ENCODE measurements at regions not wholly inside any gene's neighbourhood (a gene's known extent, or its start where the extent isn't known, plus 50 kb on each side); places are given as distances from the start of the nearest gene placed in this dataset.

DNA sequence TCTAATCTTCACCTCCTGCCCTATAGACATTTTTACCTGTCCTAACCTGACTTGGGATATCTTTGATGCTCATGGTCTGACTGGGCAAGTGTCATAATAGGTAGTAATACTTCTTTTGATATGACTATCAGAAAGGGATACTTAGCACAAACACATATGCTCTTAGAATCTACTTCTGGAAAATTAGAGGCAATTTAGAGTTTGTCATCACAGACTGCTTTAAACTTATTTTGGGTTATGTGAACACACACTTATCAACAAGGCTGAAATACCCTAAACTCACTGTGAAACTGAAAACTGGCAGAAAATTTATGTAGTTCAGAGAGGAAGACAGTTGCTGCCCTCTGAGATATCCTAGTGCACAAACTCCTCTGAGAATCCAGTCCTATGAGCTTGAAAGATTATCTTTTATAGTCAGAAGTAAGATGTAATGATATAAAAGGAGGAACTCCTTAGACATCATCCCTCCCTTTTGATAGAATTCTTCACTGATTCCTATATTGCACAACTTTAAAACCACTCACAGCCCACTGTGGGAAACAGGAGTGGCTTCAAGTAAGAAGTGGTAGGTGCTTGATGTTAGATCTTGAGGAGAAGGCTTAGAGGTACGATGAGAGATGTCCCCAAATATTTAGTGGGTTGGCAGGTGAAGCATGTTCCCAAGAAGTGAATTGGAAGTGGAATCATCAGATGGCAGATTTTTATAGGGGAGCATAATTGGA is 273.3 kb downstream of the MAN2A1 start:
- no peak for DNase-seq (ENCODE audit: extremely low spot score)
- TF ChIP-seq FOXA1 (IDR thresholded peaks at IDR 0.05) (no peak), SUZ12 (IDR thresholded peaks at IDR 0.05) (no peak), LEF1 (IDR thresholded peaks at IDR 0.05; ENCODE audit: borderline replicate concordance) (no peak), ELF4 (IDR thresholded peaks at IDR 0.05) (no peak), BHLHE40 (IDR thresholded peaks at IDR 0.05; ENCODE audit: borderline replicate concordance) (no peak), NFRKB (IDR thresholded peaks at IDR 0.05) (no peak), TARDBP (IDR thresholded peaks at IDR 0.05) (no peak), L3MBTL2 (conservative IDR thresholded peaks at IDR 0.05) (no peak), SP1 (IDR thresholded peaks at IDR 0.05) (no peak), FOXK2 (IDR thresholded peaks at IDR 0.05) (no peak)
- CTCF ChIA-PET = no interaction called here
- POLR2A ChIA-PET = no interaction called here

DNA sequence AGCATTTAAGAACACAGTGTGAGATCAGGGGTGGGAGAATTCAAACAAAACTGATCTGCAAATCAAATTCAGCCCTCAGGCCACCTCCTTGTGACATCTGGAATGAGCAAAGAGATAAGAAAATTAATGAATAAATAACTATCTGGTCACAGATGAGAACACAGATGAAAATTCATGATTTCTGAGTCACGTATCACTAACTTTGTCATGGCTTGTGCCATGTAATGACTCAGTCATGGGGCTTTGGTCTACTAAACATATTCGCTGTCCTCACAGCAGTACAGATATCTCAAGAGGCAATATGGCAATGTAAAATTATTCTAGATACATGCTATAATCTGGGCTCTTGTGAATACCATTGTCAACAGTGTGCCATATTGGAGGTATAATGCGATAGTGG is 274.4 kb downstream of the MAN2A1 start:
- POLR2A ChIA-PET = no interaction called here
- CTCF ChIA-PET = no interaction called here
- no peak for DNase-seq (ENCODE audit: extremely low spot score)
- no peak for TF ChIP-seq L3MBTL2 (conservative IDR thresholded peaks at IDR 0.05)
- no peak for TF ChIP-seq CTBP1 (IDR thresholded peaks at IDR 0.05; ENCODE audit: borderline replicate concordance)
- TF ChIP-seq SP1 (IDR thresholded peaks at IDR 0.05) = no peak
- no peak for TF ChIP-seq LEF1 (IDR thresholded peaks at IDR 0.05; ENCODE audit: borderline replicate concordance)
- TF ChIP-seq BHLHE40 (IDR thresholded peaks at IDR 0.05; ENCODE audit: borderline replicate concordance) = no peak
- no peak for TF ChIP-seq NFRKB (IDR thresholded peaks at IDR 0.05)
- TF ChIP-seq SUZ12 (IDR thresholded peaks at IDR 0.05) = no peak
- TF ChIP-seq FOXK2 (IDR thresholded peaks at IDR 0.05) = no peak
- TF ChIP-seq FOXA1 (IDR thresholded peaks at IDR 0.05) = no peak
- TF ChIP-seq TARDBP (IDR thresholded peaks at IDR 0.05) = no peak

DNA sequence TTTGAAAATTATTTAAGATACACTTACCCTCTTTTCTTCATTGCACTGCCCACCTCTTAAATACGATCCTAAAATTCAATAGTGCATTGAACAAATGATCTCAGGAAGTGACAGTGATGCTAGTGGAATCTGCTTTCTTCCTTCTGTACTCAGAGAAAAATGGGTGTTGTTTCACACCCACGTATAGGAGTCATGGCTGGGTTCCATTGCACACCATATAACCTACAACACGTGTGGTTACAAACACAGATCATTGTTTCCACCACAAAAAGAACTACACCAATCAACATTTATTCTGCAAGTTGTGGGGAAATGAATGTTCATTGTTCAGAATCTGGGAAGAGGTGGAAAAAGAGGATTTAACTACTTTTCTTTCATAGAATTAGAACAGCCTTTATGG is 275.9 kb downstream of the MAN2A1 start:
- no peak for DNase-seq (ENCODE audit: extremely low spot score)
- CTCF ChIA-PET = no interaction called here
- TF ChIP-seq FOXA1 (IDR thresholded peaks at IDR 0.05) = no peak
- TF ChIP-seq ARNT (IDR thresholded peaks at IDR 0.05) = no peak
- TF ChIP-seq LEF1 (IDR thresholded peaks at IDR 0.05; ENCODE audit: borderline replicate concordance) = no peak
- POLR2A ChIA-PET = no interaction called here

DNA sequence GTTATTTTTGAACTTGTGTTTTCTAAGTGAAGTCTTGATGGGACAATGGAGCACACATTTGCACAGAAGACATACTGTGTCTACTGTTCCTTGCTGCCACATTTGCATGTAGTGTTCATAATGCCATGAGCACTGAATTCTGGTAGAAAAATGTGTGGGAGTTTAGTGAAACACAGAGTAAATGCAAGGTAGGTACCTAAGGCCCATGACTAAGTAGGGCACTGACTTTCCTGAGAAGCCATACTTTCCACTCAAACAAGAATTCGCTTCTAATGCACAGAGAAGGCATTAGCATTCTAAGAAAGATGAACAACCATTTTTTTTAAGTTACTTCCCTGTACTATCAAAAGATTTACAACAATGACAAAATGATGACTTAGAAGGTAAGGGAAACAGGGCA is 282.2 kb downstream of the MAN2A1 start:
- POLR2A ChIA-PET = no interaction called here
- TF ChIP-seq HDGF (IDR thresholded peaks at IDR 0.05; ENCODE audit: borderline replicate concordance) = no peak
- no peak for TF ChIP-seq ARNT (IDR thresholded peaks at IDR 0.05)
- no peak for TF ChIP-seq BHLHE40 (IDR thresholded peaks at IDR 0.05; ENCODE audit: borderline replicate concordance)
- TF ChIP-seq LEF1 (IDR thresholded peaks at IDR 0.05; ENCODE audit: borderline replicate concordance) = no peak
- no peak for DNase-seq (ENCODE audit: extremely low spot score)
- CTCF ChIA-PET = no interaction called here

DNA sequence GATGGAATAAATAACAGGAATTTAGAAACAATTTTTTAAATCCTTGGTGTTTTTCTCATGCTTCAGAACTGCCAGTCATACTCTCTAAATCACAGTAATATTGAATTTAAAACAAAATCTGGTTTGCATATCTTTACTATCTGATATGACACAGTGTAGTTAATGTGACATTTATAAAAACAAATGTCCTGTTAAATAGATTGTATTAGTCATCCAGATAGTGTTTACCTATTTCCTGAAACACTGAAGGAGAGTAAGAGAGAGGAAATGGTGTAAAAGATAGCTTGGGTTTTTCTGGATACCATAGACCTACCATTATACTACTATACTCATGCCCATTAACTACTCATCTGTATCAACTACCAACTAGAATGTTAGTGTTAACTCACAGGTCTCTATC is 292.3 kb downstream of the MAN2A1 start:
- POLR2A ChIA-PET = no interaction called here
- DNase-seq (ENCODE audit: extremely low spot score) = no peak
- CTCF ChIA-PET = no interaction called here
- TF ChIP-seq NFRKB (IDR thresholded peaks at IDR 0.05) (no peak), L3MBTL2 (conservative IDR thresholded peaks at IDR 0.05) (no peak), TARDBP (IDR thresholded peaks at IDR 0.05) (no peak), HDGF (IDR thresholded peaks at IDR 0.05; ENCODE audit: borderline replicate concordance) (no peak), ZNF384 (IDR thresholded peaks at IDR 0.05) (no peak), FOXK2 (IDR thresholded peaks at IDR 0.05) (no peak), SUZ12 (IDR thresholded peaks at IDR 0.05) (no peak), FOXM1 (IDR thresholded peaks at IDR 0.05; ENCODE audit: borderline replicate concordance) (no peak), ELF4 (IDR thresholded peaks at IDR 0.05) (no peak)

DNA sequence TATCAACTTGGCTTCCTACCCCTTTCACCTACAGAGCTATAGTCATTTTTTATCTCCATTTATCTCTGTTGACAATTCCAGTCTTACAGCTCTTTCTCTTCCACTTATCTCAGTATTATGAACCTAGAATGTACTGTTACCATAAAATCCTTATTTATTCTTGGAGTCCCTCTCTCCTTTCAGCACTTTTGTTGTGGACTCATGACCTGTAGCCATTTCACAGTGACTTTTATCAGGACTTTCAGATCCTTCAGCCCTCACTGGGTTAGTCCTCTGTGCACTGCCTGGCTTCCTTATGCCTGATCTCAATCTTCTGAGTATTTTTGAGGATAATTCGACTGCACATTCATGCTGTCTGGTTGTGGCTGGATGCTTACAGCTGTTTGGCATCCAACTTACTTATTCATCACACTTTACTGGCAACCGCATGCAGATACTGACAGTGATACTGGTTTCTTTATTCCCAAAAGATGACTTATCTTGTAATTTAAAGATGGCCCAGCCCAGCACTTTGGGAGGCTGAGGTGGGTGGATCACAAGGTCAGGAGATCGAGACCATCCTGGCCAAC is 293.3 kb downstream of the MAN2A1 start:
- POLR2A ChIA-PET = no interaction called here
- TF ChIP-seq, protein P1, sequence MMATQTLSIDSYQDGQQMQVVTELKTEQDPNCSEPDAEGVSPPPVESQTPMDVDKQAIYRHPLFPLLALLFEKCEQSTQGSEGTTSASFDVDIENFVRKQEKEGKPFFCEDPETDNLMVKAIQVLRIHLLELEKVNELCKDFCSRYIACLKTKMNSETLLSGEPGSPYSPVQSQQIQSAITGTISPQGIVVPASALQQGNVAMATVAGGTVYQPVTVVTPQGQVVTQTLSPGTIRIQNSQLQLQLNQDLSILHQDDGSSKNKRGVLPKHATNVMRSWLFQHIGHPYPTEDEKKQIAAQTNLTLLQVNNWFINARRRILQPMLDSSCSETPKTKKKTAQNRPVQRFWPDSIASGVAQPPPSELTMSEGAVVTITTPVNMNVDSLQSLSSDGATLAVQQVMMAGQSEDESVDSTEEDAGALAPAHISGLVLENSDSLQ (IDR thresholded peaks at IDR 0.05) = no peak
- TF ChIP-seq FOXA1 (IDR thresholded peaks at IDR 0.05) = no peak
- TF ChIP-seq NFRKB (IDR thresholded peaks at IDR 0.05) = no peak
- no peak for TF ChIP-seq HDGF (IDR thresholded peaks at IDR 0.05; ENCODE audit: borderline replicate concordance)
- no peak for TF ChIP-seq FOXK2 (IDR thresholded peaks at IDR 0.05)
- TF ChIP-seq FOXM1 (IDR thresholded peaks at IDR 0.05; ENCODE audit: borderline replicate concordance) = no peak
- no peak for TF ChIP-seq SUZ12 (IDR thresholded peaks at IDR 0.05)
- no peak for TF ChIP-seq LEF1 (IDR thresholded peaks at IDR 0.05; ENCODE audit: borderline replicate concordance)
- no peak for TF ChIP-seq ARNT (IDR thresholded peaks at IDR 0.05)
- TF ChIP-seq ZNF384 (IDR thresholded peaks at IDR 0.05) = no peak
- DNase-seq (ENCODE audit: extremely low spot score) = no peak
- CTCF ChIA-PET = no interaction called here

DNA sequence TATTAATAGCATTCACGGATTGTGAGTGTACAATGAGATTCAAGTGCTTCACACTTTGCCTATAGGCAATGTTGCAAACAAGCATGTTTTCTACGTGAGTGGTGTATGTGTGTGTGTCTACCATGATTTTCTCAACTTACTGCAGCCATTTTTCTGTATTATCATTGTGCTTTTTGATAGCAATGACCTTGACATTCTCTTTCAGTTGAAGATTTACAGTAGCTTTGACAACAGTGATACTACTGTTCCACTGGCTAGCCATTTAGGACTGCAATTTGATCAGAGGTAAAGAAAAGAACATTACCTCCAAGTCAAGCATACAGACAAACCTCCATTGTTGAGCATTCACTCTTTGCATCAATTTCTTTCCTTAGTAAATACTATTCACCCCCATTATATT is 297.0 kb downstream of the MAN2A1 start:
- DNase-seq (ENCODE audit: extremely low spot score) = no peak
- CTCF ChIA-PET = no interaction called here
- POLR2A ChIA-PET = no interaction called here
- TF ChIP-seq BHLHE40 (IDR thresholded peaks at IDR 0.05; ENCODE audit: borderline replicate concordance) = no peak
- no peak for TF ChIP-seq SP1 (IDR thresholded peaks at IDR 0.05)
- no peak for TF ChIP-seq FOXK2 (IDR thresholded peaks at IDR 0.05)
- TF ChIP-seq NFRKB (IDR thresholded peaks at IDR 0.05) = no peak
- TF ChIP-seq ELF4 (IDR thresholded peaks at IDR 0.05) = no peak
- TF ChIP-seq L3MBTL2 (conservative IDR thresholded peaks at IDR 0.05) = no peak
- no peak for TF ChIP-seq ZNF384 (IDR thresholded peaks at IDR 0.05)
- TF ChIP-seq, protein P1 (IDR thresholded peaks at IDR 0.05) = no peak
- no peak for TF ChIP-seq LEF1 (IDR thresholded peaks at IDR 0.05; ENCODE audit: borderline replicate concordance)
- no peak for TF ChIP-seq SUZ12 (IDR thresholded peaks at IDR 0.05)
- no peak for TF ChIP-seq FOXM1 (IDR thresholded peaks at IDR 0.05; ENCODE audit: borderline replicate concordance)
- TF ChIP-seq HDGF (IDR thresholded peaks at IDR 0.05; ENCODE audit: borderline replicate concordance) = no peak
- TF ChIP-seq ARNT (IDR thresholded peaks at IDR 0.05) = no peak
- TF ChIP-seq FOXA1 (IDR thresholded peaks at IDR 0.05) = no peak
- no peak for TF ChIP-seq CTBP1 (IDR thresholded peaks at IDR 0.05; ENCODE audit: borderline replicate concordance)
- no peak for TF ChIP-seq TARDBP (IDR thresholded peaks at IDR 0.05)

All from HEK293T (cell line).